ENCODE measurements at regions not wholly inside any gene's neighbourhood (a gene's known extent, or its start where the extent isn't known, plus 50 kb on each side); places are given as distances from the start of the nearest gene placed in this dataset.

DNA sequence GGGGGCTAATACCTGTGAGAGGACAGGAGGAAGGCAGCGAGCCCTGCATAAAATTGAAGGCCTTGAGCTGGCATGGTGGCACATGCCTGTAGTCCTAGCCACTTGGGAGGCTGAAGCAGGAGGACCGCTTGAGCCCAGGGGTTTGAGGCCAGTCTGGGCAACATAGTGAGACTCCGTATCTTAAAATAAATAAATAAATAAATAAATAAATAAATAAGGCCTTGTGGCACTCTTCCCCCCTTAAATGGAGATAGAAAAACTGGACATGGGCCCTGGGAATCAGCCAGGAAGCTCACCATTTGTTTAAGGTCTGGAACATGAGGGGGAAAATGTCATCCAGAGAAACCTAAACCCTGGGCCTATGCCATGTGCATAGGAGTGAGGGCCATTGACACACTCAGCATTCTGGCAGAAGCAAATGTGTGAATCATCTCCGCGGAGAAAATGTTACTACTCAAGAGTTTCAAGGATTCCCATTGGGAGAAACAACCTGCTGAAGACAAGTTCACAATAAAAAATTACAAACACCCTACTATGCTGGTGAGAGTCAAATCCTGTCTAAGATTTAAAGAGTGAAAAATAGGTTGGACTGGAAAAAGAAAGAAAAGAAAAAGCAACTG, 51.9 kb upstream of the UBR2 start:
- TF ChIP-seq, protein P1, sequence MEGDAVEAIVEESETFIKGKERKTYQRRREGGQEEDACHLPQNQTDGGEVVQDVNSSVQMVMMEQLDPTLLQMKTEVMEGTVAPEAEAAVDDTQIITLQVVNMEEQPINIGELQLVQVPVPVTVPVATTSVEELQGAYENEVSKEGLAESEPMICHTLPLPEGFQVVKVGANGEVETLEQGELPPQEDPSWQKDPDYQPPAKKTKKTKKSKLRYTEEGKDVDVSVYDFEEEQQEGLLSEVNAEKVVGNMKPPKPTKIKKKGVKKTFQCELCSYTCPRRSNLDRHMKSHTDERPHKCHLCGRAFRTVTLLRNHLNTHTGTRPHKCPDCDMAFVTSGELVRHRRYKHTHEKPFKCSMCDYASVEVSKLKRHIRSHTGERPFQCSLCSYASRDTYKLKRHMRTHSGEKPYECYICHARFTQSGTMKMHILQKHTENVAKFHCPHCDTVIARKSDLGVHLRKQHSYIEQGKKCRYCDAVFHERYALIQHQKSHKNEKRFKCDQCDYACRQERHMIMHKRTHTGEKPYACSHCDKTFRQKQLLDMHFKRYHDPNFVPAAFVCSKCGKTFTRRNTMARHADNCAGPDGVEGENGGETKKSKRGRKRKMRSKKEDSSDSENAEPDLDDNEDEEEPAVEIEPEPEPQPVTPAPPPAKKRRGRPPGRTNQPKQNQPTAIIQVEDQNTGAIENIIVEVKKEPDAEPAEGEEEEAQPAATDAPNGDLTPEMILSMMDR (IDR thresholded peaks at IDR 0.05; ENCODE audit: insufficient read depth, low read length, poor library complexity, severe bottlenecking): no peak
- TF ChIP-seq EZH2phosphoT487 (conservative IDR thresholded peaks at IDR 0.05; ENCODE audit: low read length): no peak
